ENCODE measurements at regions not wholly inside any gene's neighbourhood (a gene's known extent, or its start where the extent isn't known, plus 50 kb on each side); places are given as distances from the start of the nearest gene placed in this dataset.

GRCh38 chr4:176383273-176384077, 63.7 kb downstream of the SPCS3 start:
- TF ChIP-seq CTCF (IDR thresholded peaks at IDR 0.05) (no peak), POLR2AphosphoS5 (IDR thresholded peaks at IDR 0.05) (no peak)

Data from prostate gland (tissue), 2 donors.